ENCODE measurements at regions not wholly inside any gene's neighbourhood (a gene's known extent, or its start where the extent isn't known, plus 50 kb on each side); places are given as distances from the start of the nearest gene placed in this dataset.

DNA sequence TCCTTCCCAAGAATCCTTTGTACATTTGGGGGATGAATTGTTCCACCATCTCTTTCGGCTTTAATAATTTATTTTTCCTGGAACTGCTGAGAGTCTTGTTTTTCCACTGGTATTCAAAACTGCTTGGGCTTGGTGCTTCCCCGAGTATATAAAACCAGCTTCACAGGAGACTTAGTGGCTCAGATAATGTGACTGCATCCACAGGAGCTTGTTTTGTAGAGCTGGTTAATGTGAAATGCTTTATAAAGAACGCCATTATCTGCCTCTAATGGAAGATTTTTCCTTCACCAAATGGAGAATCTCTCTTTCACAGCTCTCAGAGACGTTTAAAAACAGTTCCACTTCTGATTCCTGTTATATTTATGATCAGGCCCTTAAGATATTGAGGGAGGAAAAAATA, 935.5 kb downstream of the RAB28 start (continued):
- TF ChIP-seq SIN3A (IDR thresholded peaks at IDR 0.05; ENCODE audit: borderline replicate concordance, low read depth, low read length) = no peak
- TF ChIP-seq RAD21 (IDR thresholded peaks at IDR 0.05; ENCODE audit: low read length) = no peak
- TF ChIP-seq EP300 (IDR thresholded peaks at IDR 0.05; ENCODE audit: borderline replicate concordance in 1 of 2, low read depth in 1 of 2, low read length in 1 of 2) = no peak

DNA sequence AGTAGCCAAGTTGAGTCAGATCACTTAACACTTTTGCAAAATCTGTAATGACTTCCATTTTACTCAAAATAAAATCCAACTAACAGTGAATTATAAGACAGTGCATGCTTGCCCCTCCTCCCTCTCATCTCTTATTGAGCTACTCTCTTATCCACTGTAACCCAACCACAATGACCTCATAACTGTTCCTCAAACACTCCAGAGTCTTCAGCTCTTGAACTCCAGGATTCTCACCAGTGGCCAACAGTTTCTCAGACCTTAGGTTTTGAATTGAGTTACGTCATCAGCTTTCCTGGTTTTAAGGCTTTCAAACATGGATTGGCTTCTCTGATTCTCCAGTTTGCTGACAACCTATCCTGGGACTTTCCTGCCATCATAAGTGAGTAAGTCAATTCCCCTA, 938.3 kb downstream of the RAB28 start:
- CTCF ChIA-PET = no interaction called here
- no peak for DNase-seq
- no peaks in the 10 kb centered on the region for H3F3A ChIP-seq (replicated peaks; ENCODE audit: insufficient read depth)
- no peak overlapping the region for H3K27ac ChIP-seq (ENCODE audit: low read depth in 2 of 2, low read length in 1 of 2)
- H3K27me3 ChIP-seq (ENCODE audit: insufficient read depth) = no peaks in the 10 kb centered on the region
- no peaks in the 10 kb centered on the region for H3K9me2 ChIP-seq
- no peaks in the 10 kb centered on the region for H3K36me3 ChIP-seq (replicated peaks in 1 of 2; ENCODE audit: control insufficient read depth in 1 of 2, insufficient read depth in 2 of 2, low read length in 1 of 2)
- no peak overlapping the region for H3K9ac ChIP-seq
- 33% methylated on average over 1 of the region's 1 CpG for WGBS (ENCODE audit: low lambda C conversion rate)
- no peak overlapping the region for H3K4me3 ChIP-seq (ENCODE audit: low read depth in 2 of 2, low read length in 1 of 2)
- no peaks in the 10 kb centered on the region for H3K4me1 ChIP-seq (ENCODE audit: control insufficient read depth in 1 of 2, insufficient read depth in 2 of 2, low read depth in 1 of 2, low read length in 1 of 2)
- no peak for TF ChIP-seq FOSL2 (IDR thresholded peaks at IDR 0.05; ENCODE audit: borderline replicate concordance, low read depth)
- no peak for TF ChIP-seq MXI1 (IDR thresholded peaks at IDR 0.05; ENCODE audit: low read depth, low read length)
- TF ChIP-seq ELF1 (IDR thresholded peaks at IDR 0.05) = no peak
- no peak for TF ChIP-seq USF2 (IDR thresholded peaks at IDR 0.05; ENCODE audit: borderline replicate concordance, low read depth, low read length)
- TF ChIP-seq RCOR1 (IDR thresholded peaks at IDR 0.05; ENCODE audit: low read length) = no peak
- POLR2A ChIA-PET = no interaction called here
- no peaks in the 10 kb centered on the region for H4K20me1 ChIP-seq (ENCODE audit: insufficient read depth)
- no peak overlapping the region for H3K4me2 ChIP-seq
- peaks cover 8% of the 10 kb centered on the region; the same call in 1 of the 2 replicates for H3K9me3 ChIP-seq
- H2AFZ ChIP-seq (ENCODE audit: low read depth) = no peak overlapping the region
- no peaks in the 10 kb centered on the region for H3K79me2 ChIP-seq (ENCODE audit: insufficient read depth)

- no peaks in the 10 kb centered on the region for H3F3A ChIP-seq (replicated peaks; ENCODE audit: insufficient read depth)
- H3K9me3 ChIP-seq = no peaks in the 10 kb centered on the region
- H3K4me3 ChIP-seq (ENCODE audit: low read depth in 2 of 2, low read length in 1 of 2) = no peak overlapping the region
- ChIA-PET POLR2A (no interaction called here), CTCF (no interaction called here)
- DNase-seq = no peak
- 66% methylated on average over 14 of the region's 17 CpGs for WGBS (ENCODE audit: low lambda C conversion rate)
- no peak overlapping the region for H3K9ac ChIP-seq
- no peaks in the 10 kb centered on the region for H4K20me1 ChIP-seq (ENCODE audit: insufficient read depth)
- H3K4me2 ChIP-seq = no peak overlapping the region
- no peak overlapping the region for H2AFZ ChIP-seq (ENCODE audit: low read depth)
- no peaks in the 10 kb centered on the region for H3K4me1 ChIP-seq (ENCODE audit: control insufficient read depth in 1 of 2, insufficient read depth in 2 of 2, low read depth in 1 of 2, low read length in 1 of 2)
- no peaks in the 10 kb centered on the region for H3K9me2 ChIP-seq
- H3K27ac ChIP-seq (ENCODE audit: low read depth in 2 of 2, low read length in 1 of 2) = no peak overlapping the region
- no peaks in the 10 kb centered on the region for H3K27me3 ChIP-seq (ENCODE audit: insufficient read depth)
- no peak for TF ChIP-seq YY1 (IDR thresholded peaks at IDR 0.05; ENCODE audit: low read depth)
- TF ChIP-seq MEF2A (IDR thresholded peaks at IDR 0.05; ENCODE audit: borderline replicate concordance, low read depth) = no peak
- no peak for TF ChIP-seq ZBTB33 (IDR thresholded peaks at IDR 0.05; ENCODE audit: borderline replicate concordance, low read depth)
- no peaks in the 10 kb centered on the region for H3K36me3 ChIP-seq (replicated peaks in 1 of 2; ENCODE audit: control insufficient read depth in 1 of 2, insufficient read depth in 2 of 2, low read length in 1 of 2)
- no peaks in the 10 kb centered on the region for H3K79me2 ChIP-seq (ENCODE audit: insufficient read depth)
Observed at GRCh38 chr4:12538162-12538561, 946.0 kb downstream of the RAB28 start.
